H1 (cell line): ENCODE measurements at regions not wholly inside any gene's neighbourhood (a gene's known extent, or its start where the extent isn't known, plus 50 kb on each side); places are given as distances from the start of the nearest gene placed in this dataset.

Experiments
- CTCF ChIA-PET: fragments of 300-600 bp; sonication (Branson Sonifier 250); formaldehyde crosslinking; loops from one replicate; lab custom pipeline; 2021; ENCODE audit not compliant: partially characterized antibody; lab: Charles Lee
- POLR2A ChIA-PET: fragments of 300-600 bp; sonication (Branson Sonifier 250); formaldehyde crosslinking; loops from one replicate; lab custom pipeline; 2021; ENCODE audit warnings: inconsistent platforms; ENCODE audit not compliant: partially characterized antibody; lab: Charles Lee
- DNase-seq, 2 experiments: peaks; one replicate each; pipeline versions ENCODE4 v3.0.0 to v3.0.0-alpha.2; 2010 to 2022; ENCODE audit warnings: low spot score in 2 of 2, low read depth in 1 of 2, mixed read lengths in 1 of 2
- FAIRE-seq: peaks from 2 replicates; lab custom pipeline; 2011; peaks lifted over from hg19 to GRCh38; lab: Jason Lieb, UNC
- H2AFZ ChIP-seq: 2 replicates; pipeline ENCODE4 v1.8.1; 2012; ENCODE audit warnings: low read length, inconsistent platforms
- H2AK5ac ChIP-seq: 2 replicates; pipeline ENCODE4 v1.6.1; 2013; ENCODE audit warnings: low read depth, low read length
- H2BK120ac ChIP-seq: replicated peaks from 2 replicates; pipeline ENCODE3; 2013; ENCODE audit warnings: low read depth, low read length, inconsistent platforms
- H2BK12ac ChIP-seq: 2 replicates; pipeline ENCODE4 v1.6.1; 2013; ENCODE audit warnings: low read depth, low read length
- H2BK15ac ChIP-seq: 2 replicates; pipeline ENCODE4 v1.6.1; 2013; ENCODE audit warnings: low read length
- H2BK20ac ChIP-seq: 2 replicates; pipeline ENCODE4 v1.6.1; 2013; ENCODE audit warnings: low read length
- H2BK5ac ChIP-seq: 2 replicates; pipeline ENCODE4 v1.6.1; 2013; ENCODE audit warnings: low read depth, low read length
- H3K14ac ChIP-seq: 2 replicates; pipeline ENCODE4 v1.6.1; 2013; ENCODE audit warnings: inconsistent platforms; ENCODE audit not compliant: insufficient read length
- H3K18ac ChIP-seq: 2 replicates; pipeline ENCODE4 v1.6.1; 2013; ENCODE audit warnings: low read length; ENCODE audit errors: extremely low read depth
- H3K23ac ChIP-seq: 2 replicates; pipeline ENCODE4 v1.6.1; 2013; ENCODE audit warnings: inconsistent platforms; ENCODE audit not compliant: insufficient read length
- H3K23me2 ChIP-seq: 2 replicates; pipeline ENCODE4 v1.6.1; 2013; ENCODE audit warnings: low read depth, low read length
- H3K27ac ChIP-seq: 2 replicates; pipeline ENCODE4 v1.6.1; 2011; ENCODE audit warnings: low read depth, low read length, inconsistent platforms
- H3K27me3 ChIP-seq, 4 experiments: replicated peaks in 1 of 4; 1 replicate in 1 of 4; 2 replicates in 3 of 4; pipeline versions ENCODE4 v1.6.1 to v1.8.1; 2011 to 2013; ENCODE audit warnings: low read length in 3 of 4, mild to moderate bottlenecking in 3 of 4, inconsistent platforms in 2 of 4, mixed read lengths in 2 of 4, moderate library complexity in 1 of 4; ENCODE audit not compliant: control insufficient read depth in 3 of 4, insufficient read depth in 3 of 4; ENCODE audit errors: extremely low read depth in 1 of 4
- H3K36me3 ChIP-seq, 4 experiments: 2 replicates each; pipeline versions ENCODE4 v1.6.1 to v1.8.1; 2011 to 2013; ENCODE audit warnings: mild to moderate bottlenecking in 4 of 4, low read length in 3 of 4, moderate library complexity in 2 of 4, control low read depth in 1 of 4, inconsistent platforms in 1 of 4; ENCODE audit not compliant: insufficient read depth in 4 of 4, control insufficient read depth in 2 of 4
- H3K4ac ChIP-seq: replicated peaks from 2 replicates; pipeline ENCODE3; 2013; ENCODE audit warnings: low read length, low read depth, mixed read lengths, inconsistent platforms; ENCODE audit not compliant: insufficient read length
- H3K4me1 ChIP-seq, 4 experiments: replicated peaks in 1 of 4; 1 replicate in 1 of 4; 2 replicates in 3 of 4; pipeline versions ENCODE4 v1.6.1 to v1.8.1; 2011 to 2013; ENCODE audit warnings: low read length in 3 of 4, inconsistent platforms in 2 of 4, mixed read lengths in 1 of 4; ENCODE audit not compliant: insufficient read depth in 4 of 4, control insufficient read depth in 3 of 4
- H3K4me2 ChIP-seq, 2 experiments: 2 replicates each; pipeline versions ENCODE4 v1.6.1 to v1.8.1; 2011 to 2013; ENCODE audit warnings: low read depth in 2 of 2, low read length in 2 of 2, control low read depth in 1 of 2, inconsistent platforms in 1 of 2, mild to moderate bottlenecking in 1 of 2; ENCODE audit not compliant: insufficient read depth in 1 of 2
- H3K4me3 ChIP-seq, 4 experiments: fragments of 200-600, 300-600 bp in 1 of 4; sonication (generic), shearing (Covaris generic), sonication (Bioruptor Twin) in 1 of 4; 2 replicates each; pipeline versions ENCODE4 v1.5.1 to v1.8.1; 2011 to 2016; ENCODE audit warnings: low read length in 4 of 4, low read depth in 3 of 4, control low read depth in 2 of 4, inconsistent platforms in 2 of 4, mild to moderate bottlenecking in 2 of 4, mixed read lengths in 1 of 4, moderate library complexity in 1 of 4; ENCODE audit not compliant: insufficient read depth in 2 of 4; ENCODE audit errors: extremely low read depth in 1 of 4
- H3K56ac ChIP-seq: replicated peaks from 2 replicates; pipeline ENCODE3; 2013; ENCODE audit warnings: low read depth, mild to moderate bottlenecking, mixed read lengths, low read length, inconsistent platforms; ENCODE audit not compliant: insufficient read length
- H3K79me1 ChIP-seq: 2 replicates; pipeline ENCODE4 v1.6.1; 2013; ENCODE audit warnings: low read depth, low read length, control low read depth
- H3K79me2 ChIP-seq, 2 experiments: 2 replicates each; pipeline versions ENCODE4 v1.6.1 to v1.8.1; 2012 to 2013; ENCODE audit warnings: low read length in 2 of 2, mild to moderate bottlenecking in 2 of 2, inconsistent platforms in 1 of 2; ENCODE audit not compliant: insufficient read depth in 2 of 2, control insufficient read depth in 1 of 2
- H3K9ac ChIP-seq, 4 experiments: replicated peaks in 1 of 4; 1 replicate in 1 of 4; 2 replicates in 3 of 4; pipeline versions ENCODE4 v1.6.1 to v1.8.1; 2011 to 2013; ENCODE audit warnings: low read depth in 3 of 4, low read length in 3 of 4, control low read depth in 2 of 4, mild to moderate bottlenecking in 2 of 4, moderate library complexity in 2 of 4, inconsistent platforms in 1 of 4; ENCODE audit errors: extremely low read depth in 1 of 4
- H3K9me3 ChIP-seq, 2 experiments: 2 replicates each; pipeline versions ENCODE4 v1.6.1 to v1.8.1; 2012 to 2013; ENCODE audit warnings: mild to moderate bottlenecking in 2 of 2, moderate library complexity in 2 of 2, control low read depth in 1 of 2, inconsistent platforms in 1 of 2, low read depth in 1 of 2, low read length in 1 of 2, mixed read lengths in 1 of 2; ENCODE audit not compliant: insufficient read depth in 2 of 2
- H4K20me1 ChIP-seq, 2 experiments: replicated peaks in 1 of 2; 2 replicates each; pipeline versions ENCODE3 to v1.8.1; 2011 to 2013; ENCODE audit warnings: inconsistent platforms in 2 of 2, low read length in 2 of 2, mild to moderate bottlenecking in 1 of 2; ENCODE audit not compliant: insufficient read depth in 2 of 2, control insufficient read depth in 1 of 2
- H4K5ac ChIP-seq: 2 replicates; pipeline ENCODE4 v1.6.1; 2013; ENCODE audit warnings: low read length, low read depth, mixed read lengths, inconsistent platforms; ENCODE audit not compliant: insufficient read length
- H4K8ac ChIP-seq: 2 replicates; pipeline ENCODE4 v1.8.0; 2013; ENCODE audit warnings: mild to moderate bottlenecking, moderate library complexity, low read length, inconsistent platforms; ENCODE audit not compliant: insufficient read depth; ENCODE audit errors: extremely low read depth
- H4K91ac ChIP-seq: replicated peaks from 2 replicates; pipeline ENCODE3; 2013; ENCODE audit warnings: low read length, mixed read lengths, inconsistent platforms; ENCODE audit not compliant: insufficient read length
- TBP ChIP-seq: IDR thresholded peaks from 2 replicates; pipeline ENCODE4 v1.6.1; 2011; ENCODE audit warnings: low read depth, low read length, improper control_type of control experiment
- ZNF274 ChIP-seq: IDR thresholded peaks from 2 replicates; pipeline ENCODE4 v1.7.0; 2012; ENCODE audit warnings: low read length, borderline replicate concordance; ENCODE audit errors: extremely low read depth
- WGBS, 2 experiments: shearing (Covaris generic) in 1 of 2; methylation state at CpG; one replicate each; pipeline versions ENCODE4 v1.1.6 to v1.1.7; 2013 to 2015; ENCODE audit warnings: low lambda C conversion rate in 2 of 2, mixed read lengths in 2 of 2, inconsistent platforms in 1 of 2, low coverage in 1 of 2, missing lambda C conversion rate in 1 of 2; ENCODE audit not compliant: insufficient replicate concordance in 2 of 2, insufficient coverage in 1 of 2, insufficient read length in 1 of 2; ENCODE audit errors: extremely low coverage in 1 of 2, missing lambda C conversion rate in 1 of 2; 5-methylcytosine and 5-hydroxymethylcytosine counted together

DNA sequence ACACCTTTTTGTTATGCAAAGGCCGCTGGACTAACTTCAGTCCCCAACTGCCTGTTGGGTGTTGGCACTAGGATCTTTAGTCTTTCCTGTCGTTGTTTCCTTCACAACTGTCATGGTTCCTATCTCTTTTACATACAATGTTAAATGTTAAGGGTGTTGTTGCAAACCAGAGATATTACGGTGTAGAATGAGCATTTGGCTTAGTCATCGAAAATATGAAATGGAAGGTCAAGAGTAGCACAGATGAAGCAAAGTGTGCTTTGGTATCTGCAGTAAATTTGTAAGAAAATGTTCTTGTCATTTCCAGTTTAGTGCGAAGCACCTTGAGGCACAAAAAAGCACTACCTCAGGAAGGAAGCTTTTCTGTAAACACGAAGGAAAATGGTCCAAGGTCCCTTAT lies 751.3 kb upstream of the LRFN5 start:
- Histone ChIP-seq H3K4me3 (no peak overlapping the region), H2BK120ac (no peak overlapping the region), H4K8ac (no peak overlapping the region), H3K27ac (no peak overlapping the region), H3K9ac (no peak overlapping the region), H2BK20ac (no peak overlapping the region), H3K36me3 (no peaks in the 10 kb centered on the region), H2BK15ac (no peak overlapping the region), H3K4me1 (peaks cover 0 to 3% (median 0%) of the 10 kb centered on the region in 4 experiments; a peak in 2 of 7 replicates), H3K9me3 (no peaks in the 10 kb centered on the region), H3K79me1 (no peaks in the 10 kb centered on the region), H2AFZ (no peak overlapping the region), H4K20me1 (no peaks in the 10 kb centered on the region), H3K27me3 (no peaks in the 10 kb centered on the region), H2BK5ac (no peak overlapping the region), H2AK5ac (no peak overlapping the region), H3K23ac (no peak overlapping the region), H3K18ac (no peak overlapping the region), H4K91ac (no peak overlapping the region), H3K14ac (no peak overlapping the region), H3K23me2 (no peaks in the 10 kb centered on the region), H3K4ac (no peak overlapping the region), H3K56ac (no peak overlapping the region), H3K79me2 (no peaks in the 10 kb centered on the region), H3K4me2 (no peak overlapping the region), H2BK12ac (no peak overlapping the region), H4K5ac (no peak overlapping the region)
- no peak for DNase-seq
- no peak for TF ChIP-seq TBP
- TF ChIP-seq ZNF274, result no peak
- ChIA-PET POLR2A (no interaction called here), CTCF (no interaction called here)
- 95% methylated on average over 6 of the region's 6 CpGs; no CpG with 5 or more reads in 1 of the 2 experiments for WGBS, 2 experiments
- FAIRE-seq, result no peak
